ENCODE measurements at regions not wholly inside any gene's neighbourhood (a gene's known extent, or its start where the extent isn't known, plus 50 kb on each side); places are given as distances from the start of the nearest gene placed in this dataset.

GRCh38 chr6:10235344-10235743, 179.5 kb downstream of the TFAP2A start:
- no peak for DNase-seq

GRCh38 chr6:10230531-10230930, 184.3 kb downstream of the TFAP2A start:
- no peak for DNase-seq

GRCh38 chr6:10223841-10224240, 191.0 kb downstream of the TFAP2A start:
- DNase-seq = no peak

GRCh38 chr6:10221178-10221577, 193.7 kb downstream of the TFAP2A start:
- DNase-seq = no peak

GRCh38 chr6:10219510-10219909, 195.4 kb downstream of the TFAP2A start:
- DNase-seq = no peak

- DNase-seq = no peak
Observed at GRCh38 chr6:10217111-10217510, 197.8 kb downstream of the TFAP2A start.

GRCh38 chr6:10215326-10216110, 199.4 kb downstream of the TFAP2A start:
- DNase-seq = no peak

- DNase-seq = no peak
Observed at GRCh38 chr6:10210052-10210451, 204.8 kb downstream of the TFAP2A start.

- no peak for DNase-seq
Observed at GRCh38 chr6:10205892-10206291, 209.0 kb downstream of the TFAP2A start.

- DNase-seq = no peak
Observed at GRCh38 chr6:10205120-10205519, 209.8 kb downstream of the TFAP2A start.

- DNase-seq = no peak
Observed at GRCh38 chr6:10203651-10204050, 211.2 kb downstream of the TFAP2A start.

GRCh38 chr6:10202581-10202980, 212.3 kb downstream of the TFAP2A start:
- DNase-seq = no peak

GRCh38 chr6:10201606-10202510, 213.0 kb downstream of the TFAP2A start:
- DNase-seq = no peak

- DNase-seq = no peak
Observed at GRCh38 chr6:10196090-10196489, 218.8 kb downstream of the TFAP2A start.

- DNase-seq = no peak
Observed at GRCh38 chr6:10194816-10195672, 219.8 kb downstream of the TFAP2A start.

GRCh38 chr6:10193321-10193720, 221.6 kb downstream of the TFAP2A start:
- no peak for DNase-seq

GRCh38 chr6:10190042-10190441, 224.8 kb downstream of the TFAP2A start:
- no peak for DNase-seq

- no peak for DNase-seq
Observed at GRCh38 chr6:10184371-10185227, 230.3 kb downstream of the TFAP2A start.

- DNase-seq = no peak
Observed at GRCh38 chr6:10180138-10181074, 234.5 kb downstream of the TFAP2A start.

- no peak for DNase-seq
Observed at GRCh38 chr6:10177704-10178103, 237.2 kb downstream of the TFAP2A start.

GRCh38 chr6:10175362-10175761, 239.5 kb downstream of the TFAP2A start:
- DNase-seq = no peak
